ENCODE measurements at regions not wholly inside any gene's neighbourhood (a gene's known extent, or its start where the extent isn't known, plus 50 kb on each side); places are given as distances from the start of the nearest gene placed in this dataset.
A peak's percentile ranks its signal among the peaks of the same experiment; 100 is the strongest.

GRCh38 chr2:180385601-180386201 lies 378.6 kb upstream of the CWC22 start:
- no peak for DNase-seq (ENCODE audit: low spot score)
- no peak for ATAC-seq

GRCh38 chr2:180376066-180376465 lies 369.0 kb upstream of the CWC22 start:
- DNase-seq (ENCODE audit: low spot score) (no peak), ATAC-seq (no peak)

GRCh38 chr2:180374502-180375281 lies 367.6 kb upstream of the CWC22 start:
- ATAC-seq (no peak), DNase-seq (ENCODE audit: low spot score) (no peak)

DNA sequence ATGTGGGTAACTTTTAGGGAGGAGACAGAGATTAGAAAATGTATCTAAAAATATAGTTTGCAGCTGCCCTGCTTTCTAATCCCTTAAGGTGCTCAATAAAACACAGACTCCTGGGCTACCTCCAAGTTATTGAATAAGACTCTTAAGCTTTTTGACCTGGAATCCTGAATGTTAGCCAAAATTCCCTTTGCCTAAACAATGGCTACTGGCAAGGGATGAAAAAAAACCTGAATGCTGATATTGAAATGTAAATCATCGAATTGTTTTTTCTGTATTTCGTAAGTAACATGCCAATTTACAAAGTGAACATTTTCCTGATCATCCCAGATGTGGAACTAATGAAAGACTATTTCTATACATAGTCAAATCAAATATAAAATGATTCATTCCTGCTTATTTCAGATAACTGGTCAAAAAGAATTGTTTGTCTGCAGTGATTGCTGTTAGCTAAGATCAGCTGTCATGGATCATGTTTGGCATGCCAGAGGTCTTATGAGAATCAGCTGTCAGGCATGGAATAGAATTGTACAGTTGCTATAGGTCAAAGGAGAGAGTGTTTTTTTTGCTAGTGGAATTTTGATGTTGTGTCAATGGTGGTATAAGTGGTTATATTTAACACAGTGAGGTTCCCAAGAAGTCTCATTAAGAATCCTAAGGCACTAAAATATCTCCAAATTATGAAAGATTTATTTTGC lies 363.6 kb upstream of the CWC22 start:
- DNase-seq (ENCODE audit: low spot score) (no peak), ATAC-seq (no peak)

DNA sequence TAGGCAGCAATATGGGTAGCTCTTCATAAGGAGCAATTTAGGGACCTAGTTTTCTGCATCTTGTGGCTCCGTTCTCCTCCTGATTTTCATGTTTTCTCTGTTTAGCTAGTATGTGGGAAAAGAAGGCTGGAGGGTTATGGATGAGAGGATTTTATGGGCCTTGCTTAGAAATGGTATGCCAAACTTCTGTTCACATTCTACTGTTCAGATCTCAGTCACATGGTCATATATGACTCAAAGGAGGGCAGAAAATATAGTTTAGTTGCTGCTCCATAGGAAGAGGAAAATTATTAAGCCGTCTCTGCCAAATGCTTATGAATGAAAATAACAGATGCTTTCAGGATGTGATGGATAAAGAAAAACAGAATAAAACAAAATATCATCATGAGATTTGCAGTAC lies 361.8 kb upstream of the CWC22 start:
- DNase-seq (ENCODE audit: low spot score) (no peak), ATAC-seq (no peak)

DNA sequence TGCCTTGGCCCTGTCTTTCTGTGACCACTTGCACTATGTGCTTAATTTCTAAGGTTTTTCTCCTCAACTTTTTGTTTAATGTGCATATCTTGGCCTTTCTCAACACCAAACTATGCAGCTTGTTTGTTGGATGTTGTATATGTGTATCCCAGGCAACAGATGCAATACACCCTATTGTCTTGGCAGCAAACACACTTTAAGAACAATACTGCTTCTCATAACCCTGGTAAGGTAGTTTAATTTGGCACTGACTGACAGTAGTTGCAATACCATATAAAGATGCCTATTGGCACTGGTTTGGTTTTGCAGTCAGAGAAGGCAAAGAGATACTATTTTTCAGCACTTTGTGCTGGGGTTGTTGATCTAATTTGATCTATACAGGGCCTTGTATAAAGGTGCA lies 360.7 kb upstream of the CWC22 start:
- no peak for ATAC-seq
- no peak for DNase-seq (ENCODE audit: low spot score)

DNA sequence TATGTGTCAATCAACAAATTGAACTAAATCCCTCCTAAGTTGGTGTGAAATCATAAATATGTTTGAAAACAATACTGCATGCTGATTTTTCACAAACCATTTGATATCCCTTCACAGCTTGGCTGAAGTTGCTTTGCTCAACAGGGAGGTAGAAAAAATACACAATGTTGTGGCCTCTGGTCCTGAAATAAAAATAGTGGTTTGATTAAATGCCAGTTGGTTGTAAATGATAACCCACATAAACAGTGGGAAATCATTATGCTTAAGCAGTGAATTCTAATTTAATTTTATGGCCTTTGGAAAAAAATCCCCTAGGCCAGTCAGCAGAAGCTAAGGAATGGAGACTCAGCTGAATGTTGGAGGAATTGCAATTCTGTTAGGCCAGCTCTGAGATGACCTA lies 359.4 kb upstream of the CWC22 start:
- DNase-seq (ENCODE audit: low spot score), result no peak
- ATAC-seq, result no peak

GRCh38 chr2:180364719-180365118 lies 357.6 kb upstream of the CWC22 start:
- DNase-seq (ENCODE audit: low spot score) (no peak), ATAC-seq (no peak)

- DNase-seq (ENCODE audit: low spot score) (no peak), ATAC-seq (no peak)
Observed at GRCh38 chr2:180360283-180360618, 353.2 kb upstream of the CWC22 start.

- ATAC-seq (peak; percentile 20), DNase-seq (ENCODE audit: low spot score) (no peak)
Observed at GRCh38 chr2:180359522-180360282, 352.6 kb upstream of the CWC22 start.

DNA sequence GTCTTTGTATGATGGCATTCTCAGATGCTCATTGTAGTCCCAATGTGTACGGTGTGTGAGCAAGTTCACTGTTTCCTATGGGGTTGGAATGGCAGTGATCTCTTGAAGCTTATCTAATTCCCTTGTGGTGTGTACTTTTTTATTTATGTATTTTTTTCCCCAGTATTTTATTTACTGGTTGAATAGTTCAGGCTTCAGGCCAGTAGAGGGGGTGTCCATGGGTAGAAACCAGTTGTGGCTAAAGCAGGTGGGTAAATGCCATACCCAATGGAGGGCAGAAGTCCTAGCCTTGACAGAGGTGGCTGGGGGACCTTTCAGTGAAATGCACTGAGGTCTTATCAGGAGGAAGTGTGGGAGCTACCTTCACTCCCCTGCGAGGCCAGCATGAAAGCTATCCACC lies 351.4 kb upstream of the CWC22 start:
- ATAC-seq (no peak), DNase-seq (ENCODE audit: low spot score) (no peak)

- ATAC-seq, result no peak
- DNase-seq (ENCODE audit: low spot score), result no peak
Observed at GRCh38 chr2:180356676-180357075, 349.6 kb upstream of the CWC22 start.

DNA sequence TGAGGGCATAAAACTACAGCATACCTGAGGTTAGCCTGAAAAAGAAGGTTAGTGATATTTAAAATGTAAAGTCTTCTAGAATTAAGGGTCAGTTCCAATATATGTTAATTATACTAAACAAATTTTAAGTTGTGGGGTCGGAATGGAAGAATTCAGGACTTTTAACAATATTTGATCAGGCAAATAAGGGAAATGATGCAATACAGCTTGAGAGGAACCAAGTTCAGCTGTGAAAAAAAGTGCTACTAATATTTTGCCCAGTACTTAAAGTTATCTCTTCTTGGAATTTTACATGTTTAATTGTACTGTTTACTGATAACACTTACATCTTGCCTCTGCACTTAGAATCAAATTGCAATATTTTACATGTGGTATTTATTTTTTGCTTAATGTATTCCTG lies 345.5 kb upstream of the CWC22 start:
- DNase-seq (ENCODE audit: low spot score) (no peak), ATAC-seq (no peak)

- ATAC-seq (no peak), DNase-seq (ENCODE audit: low spot score) (no peak)
Observed at GRCh38 chr2:180349809-180350208, 342.7 kb upstream of the CWC22 start.

DNA sequence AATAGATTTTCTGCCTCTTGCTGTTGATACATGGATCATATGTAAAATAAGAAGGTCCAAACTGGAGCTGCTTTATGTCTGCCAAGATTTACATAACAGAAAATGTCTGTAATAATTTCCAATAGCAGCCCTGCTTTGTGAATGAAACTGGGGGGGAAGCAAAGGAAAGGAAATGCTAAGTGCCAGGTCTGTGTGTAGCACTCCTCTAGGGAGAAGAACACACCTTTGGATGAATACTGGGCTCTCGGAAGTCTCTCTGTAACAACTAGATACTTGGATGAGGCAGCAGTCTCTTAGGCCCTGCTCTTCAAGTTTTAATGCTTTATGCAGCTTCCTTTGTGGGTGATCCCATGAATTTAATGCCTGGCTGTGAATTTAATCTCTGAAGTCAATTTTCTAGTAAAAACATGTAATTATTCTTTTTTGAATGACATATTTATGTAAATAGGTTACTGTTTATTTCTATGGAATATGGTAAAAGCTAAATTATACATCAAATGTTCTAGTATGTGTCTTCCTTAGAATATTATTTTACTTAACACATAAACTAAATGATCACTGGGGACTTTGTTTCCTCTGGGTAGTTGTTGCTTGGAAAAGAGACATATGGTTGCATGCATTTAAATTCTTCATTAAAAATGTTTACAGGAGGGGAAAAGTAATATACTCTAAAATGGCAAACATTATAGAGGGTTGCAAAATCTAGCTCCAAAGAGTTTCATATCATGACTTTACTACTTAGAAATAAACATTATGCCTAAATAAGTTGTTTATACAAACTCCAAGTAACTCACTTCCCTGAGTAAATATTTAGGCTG lies 336.6 kb upstream of the CWC22 start:
- no peak for ATAC-seq
- DNase-seq (ENCODE audit: low spot score), result no peak

DNA sequence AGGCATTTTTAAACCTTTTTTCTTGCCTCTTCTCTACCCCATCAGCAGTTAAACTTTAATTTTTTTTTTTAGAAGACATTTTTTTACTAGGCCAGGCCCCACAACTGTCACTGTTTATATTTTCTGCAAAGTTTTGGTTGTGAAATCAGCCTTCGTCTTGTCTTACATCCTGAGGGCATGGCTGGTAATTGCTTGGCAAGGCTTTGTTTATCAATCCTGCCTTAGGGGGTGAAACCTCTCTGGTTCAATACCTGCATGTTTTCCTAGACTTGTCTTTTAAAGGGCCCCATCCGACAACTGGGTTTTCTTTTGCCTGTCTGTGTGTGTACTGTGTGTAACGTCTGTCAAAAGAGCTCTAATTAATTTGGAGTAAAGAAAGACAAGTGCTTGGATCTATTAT lies 330.0 kb upstream of the CWC22 start:
- no peak for DNase-seq (ENCODE audit: low spot score)
- ATAC-seq, result no peak

DNA sequence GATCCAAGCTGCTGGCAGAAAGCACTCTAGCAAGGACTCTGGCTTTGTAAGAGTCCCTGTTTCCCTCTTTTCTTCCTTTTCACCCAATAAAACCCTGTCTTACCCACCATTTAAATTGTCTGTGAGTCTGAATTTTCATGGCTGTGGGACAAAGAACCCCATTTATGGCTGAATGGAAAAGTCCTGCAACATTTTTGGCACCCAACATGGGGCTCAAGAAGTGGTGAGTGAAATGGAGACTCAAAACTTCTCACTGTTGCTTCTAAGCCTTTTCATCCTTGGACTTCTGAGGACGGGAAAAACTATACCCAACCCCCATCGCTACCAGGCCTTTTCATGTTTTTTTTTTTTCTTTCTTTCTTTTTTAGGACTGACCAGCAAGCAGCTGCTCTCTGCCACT lies 329.5 kb upstream of the CWC22 start:
- DNase-seq (ENCODE audit: low spot score) (no peak), ATAC-seq (no peak)

- DNase-seq (ENCODE audit: low spot score), result no peak
- ATAC-seq, result no peak
Observed at GRCh38 chr2:180334514-180334913, 327.4 kb upstream of the CWC22 start.

DNA sequence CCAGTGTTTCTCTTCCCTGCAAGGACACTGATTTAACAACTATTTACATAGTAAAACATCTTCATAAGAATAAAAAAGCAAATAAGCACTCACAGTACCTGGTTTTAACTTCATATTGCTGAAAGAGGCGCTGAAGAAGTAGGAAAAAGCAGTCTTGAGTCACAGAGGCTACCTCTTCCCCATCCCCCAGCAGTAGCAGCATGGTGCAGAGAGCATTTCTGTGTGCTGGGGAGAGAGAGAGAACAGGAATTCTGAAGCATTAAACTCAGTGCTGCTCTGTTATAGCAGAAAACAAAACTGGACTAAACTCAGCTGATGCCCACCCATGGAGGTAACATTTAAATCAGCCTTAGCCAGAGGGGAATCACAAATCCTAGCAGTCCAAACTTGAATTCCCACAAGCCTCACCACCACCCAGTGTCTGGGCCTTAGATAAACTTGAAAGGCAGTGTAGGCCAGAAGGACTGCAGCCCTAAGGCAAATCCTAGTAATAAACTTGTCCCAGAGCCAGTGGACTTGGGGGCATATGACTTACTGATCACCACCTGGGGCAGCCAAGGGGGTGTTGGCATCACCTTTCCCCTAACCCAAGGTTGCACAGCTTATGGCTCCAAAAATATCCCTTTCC lies 321.8 kb upstream of the CWC22 start:
- DNase-seq (ENCODE audit: low spot score) (no peak), ATAC-seq (no peak)

- no peak for ATAC-seq
Observed at GRCh38 chr2:180327185-180327584, 320.1 kb upstream of the CWC22 start.

More at GRCh38 chr2:180327185-180327584, 320.1 kb upstream of the CWC22 start:
- DNase-seq (ENCODE audit: low spot score), result no peak
